Fibroblast of peridontal ligament (primary cell): ENCODE measurements at regions not wholly inside any gene's neighbourhood (a gene's known extent, or its start where the extent isn't known, plus 50 kb on each side); places are given as distances from the start of the nearest gene placed in this dataset.
A peak's percentile ranks its signal among the peaks of the same experiment; 100 is the strongest.

Experiments used
- DNase-seq: peaks from one replicate; pipeline ENCODE4 v3.0.0-alpha.2; 2010; ENCODE audit errors: extremely low read depth

DNA sequence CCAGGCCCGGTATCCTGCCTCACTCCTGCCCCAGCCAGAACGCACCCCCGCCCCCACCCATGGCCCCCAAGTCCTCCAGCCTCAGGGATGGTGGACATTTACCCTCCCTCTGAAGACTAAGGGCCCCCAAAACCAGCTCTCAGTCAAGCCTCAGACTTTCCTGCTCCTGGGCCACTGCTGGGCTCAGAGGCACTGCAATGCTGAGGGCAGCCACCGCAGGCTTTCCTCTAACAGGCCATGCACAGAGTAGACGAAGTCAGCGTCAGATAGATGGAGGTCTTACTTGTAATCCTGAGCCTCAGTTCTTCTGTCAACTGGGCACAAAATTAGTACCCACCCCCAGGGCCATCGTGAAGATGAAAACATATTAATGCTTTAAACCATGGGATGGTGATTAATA, 92.6 kb downstream of the TTC32 start:
- no peak for DNase-seq

DNA sequence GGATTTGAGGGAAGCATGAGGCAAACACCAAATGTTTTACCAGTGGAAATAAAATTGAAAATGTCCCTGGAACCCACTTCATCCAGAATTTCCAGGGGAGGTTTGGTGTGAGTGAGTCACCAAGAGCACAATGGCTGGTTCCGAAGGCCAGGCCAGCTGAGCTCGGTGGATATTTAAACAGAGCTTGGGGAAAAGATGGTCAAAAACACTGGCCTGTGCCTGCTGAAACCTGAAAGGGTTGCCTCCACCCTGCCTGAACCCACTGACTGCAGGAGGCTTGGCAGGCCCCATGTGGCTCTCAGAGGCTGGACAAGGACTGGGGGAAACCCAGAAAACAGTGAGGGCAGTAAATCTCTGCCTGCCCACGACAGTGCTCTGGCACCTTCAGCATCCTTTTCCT, 93.9 kb downstream of the TTC32 start:
- no peak for DNase-seq

DNA sequence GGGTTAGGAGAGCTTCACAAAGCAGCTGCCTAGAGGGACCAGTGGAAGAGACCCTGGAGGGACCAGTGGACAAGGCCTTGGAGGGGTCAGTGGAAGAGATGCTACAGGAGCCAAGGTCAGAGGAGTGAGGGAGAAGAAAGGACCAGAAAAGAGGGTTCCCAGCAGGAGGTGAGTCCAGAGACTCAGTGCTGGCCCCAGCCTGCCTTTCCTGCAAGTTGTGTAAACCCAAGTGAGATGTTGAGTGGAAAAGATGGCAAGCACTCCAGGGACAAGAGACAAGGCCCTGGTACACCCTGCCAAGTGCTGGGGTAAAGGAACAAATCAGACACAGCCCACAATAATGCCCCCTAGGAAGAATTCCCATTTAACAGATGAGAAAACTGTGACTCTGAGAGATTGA, 94.4 kb downstream of the TTC32 start:
- DNase-seq, result no peak

DNA sequence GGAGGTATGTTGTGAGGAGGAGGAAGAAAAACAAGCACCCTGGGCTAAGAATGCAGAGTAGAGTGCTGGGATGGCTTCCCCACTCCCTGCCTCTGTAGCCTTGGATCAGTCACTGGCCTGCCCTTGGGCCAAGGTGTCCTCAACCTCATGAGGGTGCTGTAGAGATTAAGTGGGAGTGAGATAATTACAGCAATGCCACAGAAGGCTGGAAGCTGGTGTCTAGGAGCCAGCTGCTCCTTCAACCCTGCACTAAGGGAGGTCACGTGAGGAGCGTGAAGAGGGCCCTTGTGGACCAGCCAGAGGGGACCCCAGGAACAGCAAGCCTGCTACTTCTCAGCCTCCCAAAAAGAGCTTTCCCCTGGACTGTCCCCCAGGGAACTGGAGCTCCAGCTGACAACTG, 95.2 kb downstream of the TTC32 start:
- DNase-seq, result no peak

DNA sequence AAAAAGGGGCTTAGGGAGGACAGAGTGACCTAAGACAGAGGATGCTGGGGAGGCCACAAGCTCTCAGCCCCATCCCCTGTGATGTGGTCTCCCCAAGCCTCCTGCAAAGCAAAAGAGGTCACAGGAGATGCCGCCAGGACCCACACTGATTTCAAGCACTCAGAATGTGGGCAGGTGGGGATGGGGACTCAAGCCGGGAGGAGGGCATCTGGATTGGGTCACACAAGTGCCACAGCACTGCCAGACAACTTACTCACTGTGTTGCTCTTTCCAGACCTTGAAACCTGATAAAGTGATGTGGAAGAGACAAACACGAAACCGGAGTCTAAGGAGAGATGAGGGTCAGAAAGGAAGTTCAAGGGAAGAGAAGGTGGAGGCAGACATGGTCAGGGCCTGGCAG, 95.7 kb downstream of the TTC32 start:
- DNase-seq, result no peak

DNA sequence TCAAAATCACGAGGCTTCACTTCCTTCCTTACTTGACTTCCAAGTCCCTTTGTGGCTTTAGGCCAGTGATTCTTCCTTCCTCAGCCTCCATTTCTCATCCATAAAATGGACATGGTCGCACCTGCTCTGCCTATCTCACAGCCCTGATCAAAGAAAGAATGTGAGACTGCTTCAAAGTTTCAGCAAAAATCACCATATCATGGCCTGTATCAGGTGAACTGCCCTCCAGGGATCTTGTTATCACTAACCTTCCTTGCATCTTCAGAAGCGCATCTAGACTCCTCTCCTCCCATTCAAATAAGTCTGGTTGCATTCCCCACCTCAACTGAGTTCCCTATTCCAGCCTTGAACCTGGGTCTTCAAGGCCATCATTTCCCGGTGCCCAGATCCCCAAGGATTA, 96.5 kb downstream of the TTC32 start:
- no peak for DNase-seq

DNA sequence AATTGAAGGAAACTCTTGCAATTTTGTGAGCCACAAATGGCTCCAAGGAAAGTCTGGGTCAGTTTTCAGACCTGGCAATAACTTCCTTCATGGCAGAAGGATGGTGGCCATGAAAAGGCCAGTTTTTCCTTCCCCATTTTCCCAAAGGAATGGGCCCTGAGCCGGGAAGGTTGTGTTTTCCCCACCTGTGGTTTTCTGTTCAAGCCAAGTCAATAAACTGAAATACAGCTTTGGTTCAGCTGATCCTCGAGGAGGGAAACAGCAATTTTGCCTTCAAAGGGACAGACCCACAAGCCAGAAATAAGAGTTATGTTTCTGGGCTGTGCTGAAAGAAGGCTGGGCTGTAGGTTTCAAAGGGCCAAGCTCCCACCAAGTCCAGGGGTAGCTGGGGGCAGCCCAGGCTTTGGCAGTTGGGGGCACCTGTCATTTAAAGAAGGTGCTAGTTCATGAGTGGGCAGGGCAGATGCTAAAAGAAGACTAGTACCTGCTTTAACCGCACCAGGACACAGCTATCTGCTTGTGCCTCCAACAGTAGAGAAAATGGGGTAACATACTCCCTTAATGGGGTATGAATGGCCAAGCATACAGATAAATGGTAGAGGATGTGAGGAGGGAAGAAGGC, 97.0 kb downstream of the TTC32 start:
- no peak for DNase-seq

DNA sequence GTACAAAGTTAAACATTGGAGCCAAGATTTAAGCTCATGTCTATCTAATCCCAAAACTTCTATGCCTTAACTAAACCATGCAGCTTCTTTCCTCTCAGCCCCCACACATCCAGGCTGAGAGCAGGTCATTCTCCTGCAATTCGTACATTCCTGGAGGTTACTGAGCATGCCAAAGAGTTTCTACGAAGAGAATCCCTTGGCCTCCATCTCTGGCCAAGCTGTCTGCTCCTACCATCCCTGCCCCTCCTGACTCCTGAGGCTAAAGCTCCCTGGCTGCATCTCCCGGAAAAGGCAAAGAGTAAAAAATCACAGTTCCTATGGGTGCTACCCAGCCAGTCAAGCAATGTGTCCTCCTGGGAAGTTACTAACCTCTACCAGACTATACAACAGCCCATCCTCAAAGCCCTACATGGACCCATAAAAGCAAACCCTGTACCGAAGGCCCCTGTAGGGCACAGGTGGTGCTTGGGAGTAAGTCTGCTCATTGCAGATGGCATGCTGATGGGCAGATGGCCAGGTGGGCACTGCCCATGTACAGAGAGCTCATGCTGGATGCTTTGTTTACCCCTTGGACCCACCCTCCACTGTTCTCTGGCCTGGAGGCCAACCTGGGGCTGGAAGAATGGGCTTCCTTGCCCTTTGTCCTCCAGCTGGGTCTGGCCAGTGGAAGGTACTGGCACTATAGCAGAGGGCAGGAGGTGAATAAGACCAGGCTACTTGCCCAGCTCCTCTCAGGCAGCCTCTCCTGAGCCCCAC, 99.5 kb downstream of the TTC32 start:
- DNase-seq, result no peak

DNA sequence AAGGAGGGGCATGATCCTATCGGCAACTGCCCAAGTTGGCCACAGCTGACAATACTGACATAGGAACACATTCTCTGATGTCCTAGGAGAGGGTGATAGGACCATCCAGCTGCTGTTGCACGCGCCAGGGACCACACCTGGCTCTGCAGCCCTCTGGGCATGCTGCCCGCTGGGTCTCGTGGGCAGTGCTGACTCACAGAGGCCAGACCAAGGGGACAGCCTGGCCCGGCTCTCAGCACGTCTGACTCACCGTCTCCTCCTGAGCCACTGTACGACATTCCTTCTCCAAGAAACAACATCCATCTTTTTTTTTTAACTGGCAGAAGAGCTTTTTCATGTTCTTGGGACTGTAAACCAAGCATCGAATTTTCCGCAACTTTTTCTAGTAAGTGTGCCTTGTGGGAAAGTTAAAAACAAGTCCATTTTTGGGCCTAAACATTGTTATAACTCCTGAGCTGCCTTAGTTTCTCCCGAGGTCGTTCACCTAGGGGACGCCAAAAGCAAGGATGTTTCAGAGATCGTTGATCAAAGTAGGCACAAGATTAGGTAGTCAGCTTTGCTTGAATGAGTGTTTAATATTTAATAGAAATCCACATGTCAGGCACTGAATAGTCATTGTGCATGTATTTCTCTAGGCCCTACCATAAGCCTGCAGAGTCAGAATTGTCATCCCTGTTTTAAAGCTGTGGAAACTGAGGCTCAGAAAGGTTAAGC, 100.3 kb downstream of the TTC32 start:
- peak; percentile 91 for DNase-seq

DNA sequence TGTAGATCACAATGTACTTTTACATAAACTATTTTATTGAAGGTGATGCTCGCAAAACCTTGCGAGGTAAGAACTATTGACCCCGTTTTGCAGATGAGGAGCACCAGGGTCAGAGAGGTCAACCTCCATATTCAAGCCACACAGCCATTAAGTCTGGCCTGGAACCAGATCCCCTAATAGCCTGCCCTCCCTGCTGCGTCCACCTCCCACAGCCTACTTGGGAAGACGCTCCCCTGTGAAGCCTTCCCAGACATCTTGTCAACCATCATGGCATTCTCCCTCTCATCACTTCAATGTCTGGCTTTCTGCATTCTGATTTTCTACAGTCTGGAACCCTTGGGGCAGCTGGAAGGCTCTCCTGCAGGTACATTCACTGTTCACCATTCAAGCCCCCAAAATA, 101.0 kb downstream of the TTC32 start:
- DNase-seq, result no peak

DNA sequence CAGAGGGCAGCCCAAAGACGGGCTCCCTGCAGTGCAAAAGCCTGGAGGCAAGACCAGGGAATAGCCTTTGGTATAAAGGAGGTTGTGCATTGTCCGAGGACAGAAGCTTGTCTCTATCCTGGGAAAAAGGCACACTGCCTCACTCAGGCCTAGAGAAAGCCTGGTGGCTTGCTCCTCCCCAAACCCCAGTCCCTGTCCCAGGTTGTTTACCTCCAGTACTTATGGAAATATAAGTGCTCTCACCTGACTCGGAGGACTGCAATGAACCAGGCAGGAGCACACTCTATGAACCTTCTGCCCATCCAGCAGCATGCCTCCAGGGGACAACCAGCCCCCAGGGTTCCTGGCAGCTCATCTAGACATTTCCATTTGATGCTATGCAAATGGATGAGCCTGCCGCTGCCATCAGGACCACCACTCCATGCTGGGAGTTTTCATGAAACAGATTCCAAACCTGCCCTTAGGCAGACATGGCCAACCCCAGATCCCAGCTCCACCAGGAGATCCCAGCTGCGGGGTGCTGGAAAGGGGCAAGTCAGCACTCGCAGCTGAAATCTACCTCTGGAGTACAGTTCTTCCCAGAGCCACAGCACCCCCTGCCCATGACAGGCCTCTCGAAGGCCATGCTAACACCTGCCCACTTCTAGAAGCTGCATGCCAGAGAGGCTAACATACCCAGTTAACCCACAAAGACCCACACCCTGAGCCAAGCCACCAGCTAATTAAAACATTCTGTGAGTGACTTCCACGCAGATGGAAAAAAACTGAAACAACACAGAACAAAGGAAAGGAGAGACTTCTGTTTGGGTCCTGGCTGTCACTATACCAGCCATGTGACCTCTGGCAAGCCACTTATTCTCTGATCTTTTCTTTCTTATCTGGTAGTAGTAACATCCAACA, 101.7 kb downstream of the TTC32 start:
- DNase-seq, result peak; percentile 53

DNA sequence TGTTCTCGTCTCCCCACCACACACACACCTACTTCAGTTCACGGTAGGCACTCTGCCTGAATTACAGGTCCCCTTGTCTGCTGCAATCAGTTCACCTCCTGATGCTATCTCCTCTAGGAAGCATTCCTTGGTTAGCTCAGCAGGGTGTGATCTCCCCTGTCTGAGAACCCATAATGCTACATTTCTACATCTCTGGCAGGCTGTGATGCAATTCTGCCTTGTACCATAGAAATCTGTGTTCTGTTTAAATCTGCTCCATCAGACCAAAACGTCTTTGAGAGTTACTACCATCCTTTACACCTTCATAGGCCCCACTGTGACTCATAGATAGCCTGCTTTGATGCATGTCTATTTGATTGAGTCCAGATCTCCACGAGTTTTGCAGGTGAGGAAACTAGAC, 103.9 kb downstream of the TTC32 start:
- peak; percentile 29 for DNase-seq

DNA sequence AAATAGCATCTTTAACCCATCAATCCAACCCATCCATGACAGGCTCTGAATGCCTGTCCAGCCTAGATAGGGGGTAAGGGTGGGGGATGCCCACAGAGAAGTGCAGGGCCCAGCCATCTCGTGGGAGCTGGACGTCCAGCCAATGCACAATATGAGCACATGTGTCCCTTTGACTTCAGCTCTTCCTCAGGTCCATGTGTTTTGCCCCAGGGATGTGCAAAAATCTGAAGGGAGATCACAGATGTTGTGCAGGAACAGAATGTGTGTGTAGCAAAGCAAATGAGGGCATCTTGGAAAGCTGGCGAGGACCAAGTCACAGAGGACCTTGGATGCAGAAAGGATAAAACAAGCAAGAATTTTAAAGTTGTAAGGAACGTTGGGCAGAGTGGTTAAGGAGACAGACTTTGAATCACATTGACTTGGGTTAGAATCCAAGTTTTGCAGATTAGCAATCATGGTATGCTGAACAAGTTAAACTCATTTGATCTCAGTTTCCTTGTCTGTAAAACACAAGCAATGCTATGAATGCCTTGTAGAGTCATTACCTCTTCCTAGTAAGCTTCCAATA, 104.5 kb downstream of the TTC32 start:
- no peak for DNase-seq

DNA sequence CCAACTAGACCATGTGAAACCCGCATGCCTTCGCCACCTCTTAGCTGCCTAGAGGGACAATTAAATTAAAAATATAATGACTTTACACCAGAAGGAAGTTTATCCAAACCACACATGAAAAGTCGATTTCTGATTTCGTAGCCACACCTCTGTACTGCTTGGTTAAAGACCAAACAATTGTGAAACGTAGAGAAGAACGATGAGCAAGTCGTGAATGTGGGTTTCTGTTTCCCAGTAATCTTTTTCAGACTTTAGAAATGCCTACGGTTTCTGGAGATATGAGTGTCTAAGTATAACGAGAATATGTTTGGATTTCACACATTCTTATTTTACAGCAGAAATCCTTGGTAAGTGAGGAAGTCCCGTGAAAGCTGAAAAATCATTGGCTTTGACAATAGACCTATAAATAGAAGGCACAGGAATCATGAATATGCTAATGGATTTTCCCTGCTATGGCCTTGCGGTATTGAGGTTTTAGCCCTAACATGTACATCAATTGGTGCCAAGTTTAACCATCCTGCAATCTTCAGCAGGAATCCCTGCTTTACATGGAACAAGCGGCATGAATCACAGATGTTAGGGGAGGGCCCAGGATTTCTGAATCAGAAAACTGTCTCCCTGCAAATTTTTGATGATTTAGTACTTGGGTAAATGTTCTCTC, 105.6 kb downstream of the TTC32 start:
- peak; percentile 94 for DNase-seq

DNA sequence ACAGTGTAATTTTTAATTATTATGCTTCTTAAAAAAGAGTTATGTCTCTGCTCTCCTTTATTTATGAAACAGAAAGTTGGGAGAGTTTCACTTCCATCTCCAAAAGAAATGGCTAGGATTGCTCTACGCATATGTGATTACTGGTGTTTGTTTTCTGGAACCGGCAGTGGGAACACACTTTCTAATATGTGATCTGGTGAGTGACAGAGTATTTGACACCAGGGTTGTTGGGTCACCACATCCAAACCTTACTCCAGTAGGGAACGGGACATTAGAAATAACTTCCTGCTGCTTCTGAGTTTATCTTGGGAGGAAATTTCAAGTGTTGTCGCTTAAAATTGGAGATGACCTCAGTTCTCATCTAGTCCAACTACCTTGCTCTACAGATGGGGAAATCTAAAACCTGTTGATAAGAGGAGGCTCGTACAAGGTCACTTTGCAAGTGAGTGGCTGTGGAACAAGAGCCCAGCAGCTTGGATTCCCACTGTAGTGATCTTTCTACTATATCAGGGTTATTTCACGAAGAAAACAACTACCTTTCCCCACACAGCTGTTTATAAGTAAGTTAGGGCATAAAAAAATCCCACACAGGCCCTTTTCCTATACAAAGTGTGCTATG, 108.5 kb downstream of the TTC32 start:
- DNase-seq, result no peak

DNA sequence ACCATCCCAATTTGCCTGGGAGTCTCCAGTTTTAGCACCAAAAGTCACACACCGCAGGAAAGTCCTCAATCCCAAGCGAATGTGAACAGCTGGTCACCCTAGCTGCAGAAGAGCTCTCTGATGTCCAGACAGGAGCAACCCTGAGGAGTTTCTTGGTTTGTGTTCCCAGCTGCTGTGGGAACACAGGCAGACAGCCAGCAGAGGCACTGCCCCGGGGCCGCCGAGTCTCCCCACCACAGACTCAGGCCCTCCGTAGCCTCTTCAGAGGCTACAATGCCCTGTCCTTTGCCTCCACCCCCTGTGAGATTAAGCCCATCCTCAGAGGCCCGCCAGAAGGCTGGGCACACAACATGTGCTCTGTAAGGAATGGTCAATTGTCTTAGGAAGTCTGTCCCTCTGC, 111.5 kb downstream of the TTC32 start:
- no peak for DNase-seq

DNA sequence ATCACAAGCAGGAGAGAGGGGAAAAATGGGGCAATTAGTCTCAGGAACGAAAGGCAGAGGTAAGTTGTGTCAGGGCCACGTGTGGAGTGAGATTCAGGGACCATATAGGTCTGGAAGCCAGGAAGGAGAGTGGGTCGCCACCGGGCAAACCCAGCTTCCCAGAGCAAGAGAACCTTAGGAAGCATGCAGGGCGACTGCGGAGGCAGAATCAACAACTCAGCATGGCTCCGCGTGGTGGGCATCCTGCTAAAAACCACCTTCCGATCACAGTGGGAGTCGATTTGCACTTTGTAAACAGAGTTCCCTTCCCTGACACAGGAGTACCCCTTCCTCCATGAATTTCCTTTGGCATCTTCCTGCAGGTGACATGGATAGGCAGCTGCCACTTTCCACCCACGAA, 114.6 kb downstream of the TTC32 start:
- DNase-seq, result no peak

DNA sequence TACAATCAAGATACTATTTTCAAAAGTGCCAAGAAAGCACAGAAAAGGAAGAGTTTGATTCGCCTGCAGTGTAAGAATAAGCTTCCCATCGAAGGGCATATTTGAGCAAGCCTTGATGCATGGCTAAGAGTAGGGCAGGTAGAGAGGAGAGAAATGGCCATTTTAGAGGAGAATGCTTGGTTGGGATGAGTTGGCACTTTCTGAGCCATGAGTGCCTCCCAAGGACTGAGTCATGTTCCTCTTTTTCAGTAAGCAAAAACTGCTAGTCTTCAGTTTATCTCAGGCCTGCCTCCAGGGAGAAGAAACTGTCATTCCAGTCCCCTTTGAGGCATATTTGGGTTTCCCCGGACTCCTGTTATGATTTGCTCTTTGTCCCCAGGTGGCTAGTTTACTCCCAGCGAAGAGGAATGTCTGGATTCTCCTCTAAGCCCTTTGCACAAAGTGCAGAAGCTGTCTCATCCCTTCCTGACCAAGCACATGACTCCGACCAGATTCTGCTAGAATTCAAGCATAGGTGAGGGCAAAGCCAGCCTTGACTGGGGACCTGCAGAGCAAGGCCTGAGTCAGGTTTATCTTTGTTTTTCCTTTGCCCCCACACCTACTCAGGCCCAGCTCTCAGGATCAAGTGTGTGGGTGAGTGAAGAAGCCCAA, 115.2 kb downstream of the TTC32 start:
- DNase-seq, result peak; percentile 81

DNA sequence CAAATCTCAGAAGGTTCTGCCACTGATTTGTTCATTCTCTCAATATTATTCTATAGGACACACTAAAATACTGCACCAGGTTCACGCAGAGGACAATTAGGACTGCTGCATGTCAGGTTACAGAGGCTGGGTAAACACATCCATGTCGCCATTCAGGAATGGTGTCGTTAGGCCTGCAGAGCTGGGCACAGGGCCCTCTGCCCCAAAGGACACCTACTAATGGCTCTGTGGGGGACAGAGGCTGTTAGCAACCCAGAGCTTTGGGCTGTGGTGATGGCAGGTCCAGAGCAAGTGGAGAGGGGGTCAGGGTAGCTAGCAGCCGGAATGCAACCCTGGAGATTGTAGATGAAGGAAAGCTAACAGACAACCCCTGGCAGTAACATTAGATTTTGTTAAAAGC, 115.9 kb downstream of the TTC32 start:
- DNase-seq, result no peak

DNA sequence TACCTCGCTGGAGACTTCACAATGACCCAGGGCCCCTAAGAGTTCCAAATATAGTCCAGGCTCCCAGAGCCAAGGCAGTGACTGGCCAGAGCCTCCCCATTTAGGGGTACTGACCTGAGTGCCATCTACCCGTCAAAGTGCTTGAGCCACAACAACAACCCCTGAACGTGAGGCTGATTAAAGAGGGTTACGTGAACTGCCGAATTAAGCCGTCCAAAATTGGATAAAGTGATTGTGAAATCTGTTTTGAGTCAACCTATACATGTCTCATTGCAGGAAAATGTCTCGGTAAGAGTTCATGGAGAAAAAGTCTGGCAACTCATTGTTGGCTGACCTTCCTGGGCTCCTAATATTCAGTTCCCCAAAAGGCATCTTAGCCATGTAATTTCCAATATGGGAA, 116.3 kb downstream of the TTC32 start:
- peak; percentile 75 for DNase-seq
